SK-N-SH (cell line): ENCODE measurements at regions not wholly inside any gene's neighbourhood (a gene's known extent, or its start where the extent isn't known, plus 50 kb on each side); places are given as distances from the start of the nearest gene placed in this dataset.

Source experiments
- CTCF ChIA-PET: fragments of 300-600, 350-600 bp; formaldehyde crosslinking; extraction: SDS; loops from one replicate; lab custom pipeline; 2021; lab: Yijun Ruan, JAX
- POLR2A ChIA-PET: fragments of 350-600 bp; sonication (Branson Sonifier 250); formaldehyde crosslinking; extraction: SDS; loops from one replicate; lab custom pipeline; 2020; ENCODE audit warnings: antibody characterized with exemption, inconsistent platforms; lab: Yijun Ruan, JAX
- DNase-seq: peaks from one replicate; pipeline ENCODE4 v3.0.0; 2012
- H2AFZ ChIP-seq: fragments of 200-600 bp; sonication (generic); 2 replicates; pipeline ENCODE4 v1.8.1; 2016; ENCODE audit warnings: antibody characterized with exemption, mild to moderate bottlenecking, low read depth
- H3F3A ChIP-seq: fragments of 200-600 bp; sonication (generic); replicated peaks from 2 replicates; pipeline ENCODE3; 2016; ENCODE audit warnings: antibody characterized with exemption, mild to moderate bottlenecking; ENCODE audit not compliant: insufficient read depth
- H3K27ac ChIP-seq, 2 experiments: fragments of 200-500 bp in 1 of 2; fragments of 200-600 bp in 1 of 2; sonication (Bioruptor generic) in 1 of 2; sonication (generic), shearing (Covaris generic) in 1 of 2; 2 replicates each; pipeline versions ENCODE4 v1.5.1 to v1.6.1; 2014 to 2016; ENCODE audit warnings: low read depth in 2 of 2, inconsistent platforms in 1 of 2, low read length in 1 of 2, mild to moderate bottlenecking in 1 of 2, mixed read lengths in 1 of 2
- H3K27me3 ChIP-seq: fragments of 200-600 bp; sonication (generic), shearing (Covaris generic); 2 replicates; pipeline ENCODE4 v1.6.1; 2016; ENCODE audit warnings: mixed run types; ENCODE audit not compliant: insufficient read depth
- H3K36me3 ChIP-seq, 2 experiments: fragments of 200-500 bp in 1 of 2; fragments of 200-600 bp in 1 of 2; sonication (Bioruptor generic) in 1 of 2; sonication (generic) in 1 of 2; replicated peaks in 1 of 2; 2 replicates each; pipeline versions ENCODE3 to v1.5.1; 2014 to 2016; ENCODE audit warnings: low read length in 1 of 2, mild to moderate bottlenecking in 1 of 2; ENCODE audit not compliant: insufficient read depth in 2 of 2, control insufficient read depth in 1 of 2
- H3K4me1 ChIP-seq, 2 experiments: fragments of 200-500 bp in 1 of 2; fragments of 200-600 bp in 1 of 2; sonication (Bioruptor generic) in 1 of 2; sonication (generic), shearing (Covaris generic) in 1 of 2; 2 replicates each; pipeline versions ENCODE4 v1.5.1 to v1.6.1; 2014 to 2016; ENCODE audit warnings: low read depth in 1 of 2, low read length in 1 of 2, mixed run types in 1 of 2; ENCODE audit not compliant: insufficient read depth in 2 of 2, control insufficient read depth in 1 of 2
- H3K4me2 ChIP-seq: fragments of 200-600 bp; sonication (generic), shearing (Covaris generic); 2 replicates; pipeline ENCODE4 v1.6.1; 2017; ENCODE audit warnings: mixed run types
- H3K4me3 ChIP-seq, 2 experiments: fragments of 200-500 bp in 1 of 2; fragments of 200-600 bp in 1 of 2; sonication (Bioruptor generic) in 1 of 2; sonication (generic), shearing (Covaris generic) in 1 of 2; 2 replicates each; pipeline versions ENCODE4 v1.5.1 to v1.8.1; 2014 to 2016; ENCODE audit warnings: low read depth in 2 of 2, inconsistent platforms in 1 of 2, low read length in 1 of 2, mild to moderate bottlenecking in 1 of 2, mixed read lengths in 1 of 2, moderate library complexity in 1 of 2
- H3K79me2 ChIP-seq: fragments of 200-600 bp; sonication (generic); 2 replicates; pipeline ENCODE4 v1.8.1; 2017; ENCODE audit warnings: mild to moderate bottlenecking; ENCODE audit not compliant: insufficient read depth
- H3K9ac ChIP-seq: fragments of 200-600 bp; sonication (generic); 2 replicates; pipeline ENCODE4 v1.6.1; 2017; ENCODE audit warnings: mixed run types
- H3K9me2 ChIP-seq: fragments of 200-600 bp; sonication (generic); 2 replicates; pipeline ENCODE4 v1.6.1; 2017; ENCODE audit warnings: mixed run types
- H3K9me3 ChIP-seq: fragments of 200-600 bp; sonication (generic); 2 replicates; pipeline ENCODE4 v1.6.1; 2017; ENCODE audit warnings: mixed run types, mild to moderate bottlenecking, moderate library complexity
- H4K20me1 ChIP-seq: fragments of 200-600 bp; sonication (generic); 2 replicates; pipeline ENCODE4 v1.6.1; 2017; ENCODE audit warnings: mild to moderate bottlenecking, mixed run types; ENCODE audit not compliant: insufficient read depth
- ELF1 ChIP-seq: IDR thresholded peaks from 2 replicates; pipeline ENCODE4 v1.4.0; 2012
- EP300 ChIP-seq, 2 experiments: IDR thresholded peaks; 2 replicates each; pipeline versions ENCODE4 v1.4.0 to v1.6.1; 2012; ENCODE audit warnings: borderline replicate concordance in 1 of 2, low read depth in 1 of 2, low read length in 1 of 2
- EZH2phosphoT487 ChIP-seq: fragments of 200-600 bp; sonication (generic); IDR thresholded peaks from 2 replicates; pipeline ENCODE4 v1.6.1; 2017; ENCODE audit warnings: low read depth, mixed run types, mild to moderate bottlenecking, antibody characterized with exemption, moderate library complexity, borderline replicate concordance
- FOXJ3 ChIP-seq: sonication (generic); formaldehyde crosslinking; IDR thresholded peaks from 2 replicates; pipeline ENCODE4 v1.5.1; 2020; ENCODE audit warnings: mild to moderate bottlenecking, missing genetic modification reagents
- FOXM1 ChIP-seq: IDR thresholded peaks from 2 replicates; pipeline ENCODE4 v1.4.0; 2012; ENCODE audit warnings: low read depth, mild to moderate bottlenecking
- GABPA ChIP-seq: IDR thresholded peaks from 2 replicates; pipeline ENCODE4 v1.4.0; 2012; ENCODE audit warnings: low read depth, mild to moderate bottlenecking
- MEF2A ChIP-seq: IDR thresholded peaks from 2 replicates; pipeline ENCODE4 v1.4.0; 2012; ENCODE audit warnings: low read depth, borderline replicate concordance
- MXI1 ChIP-seq: IDR thresholded peaks from 2 replicates; pipeline ENCODE4 v1.6.1; 2012; ENCODE audit warnings: mild to moderate bottlenecking, low read depth, low read length, improper control_type of control experiment
- NFIC ChIP-seq: IDR thresholded peaks from 2 replicates; pipeline ENCODE4 v1.4.0; 2012; ENCODE audit warnings: borderline replicate concordance
- NRF1 ChIP-seq: IDR thresholded peaks from 2 replicates; pipeline ENCODE4 v1.6.1; 2012; ENCODE audit warnings: low read depth, mild to moderate bottlenecking, low read length
- POLR2AphosphoS5 ChIP-seq: IDR thresholded peaks from 2 replicates; pipeline ENCODE4 v1.6.1; 2012; ENCODE audit warnings: low read depth, low read length
- RFX5 ChIP-seq: IDR thresholded peaks from 2 replicates; pipeline ENCODE4 v1.6.1; 2012; ENCODE audit warnings: mild to moderate bottlenecking, improper control_type of control experiment, low read length
- RXRA ChIP-seq: IDR thresholded peaks from 2 replicates; pipeline ENCODE4 v1.4.0; 2012; ENCODE audit warnings: low read depth, mild to moderate bottlenecking, borderline replicate concordance
- SIN3A ChIP-seq: IDR thresholded peaks from 2 replicates; pipeline ENCODE4 v1.6.1; 2012; ENCODE audit warnings: low read depth, mild to moderate bottlenecking, low read length, moderate library complexity, borderline replicate concordance
- SMC3 ChIP-seq: IDR thresholded peaks from 2 replicates; pipeline ENCODE4 v1.6.1; 2012; ENCODE audit warnings: low read depth, low read length, improper control_type of control experiment
- TCF12 ChIP-seq: IDR thresholded peaks from 2 replicates; pipeline ENCODE4 v1.4.0; 2012
- WGBS: methylation state at CpG from one replicate; pipeline ENCODE4 v1.1.6; 2017; ENCODE audit warnings: low lambda C conversion rate; 5-methylcytosine and 5-hydroxymethylcytosine counted together
- TF ChIP-seq, protein P1 (sequence below): IDR thresholded peaks from 2 replicates; pipeline ENCODE4; 2012
- TF ChIP-seq, protein P2 (sequence below): IDR thresholded peaks from 2 replicates; pipeline ENCODE4 v1.4.0; 2012; ENCODE audit warnings: low read depth, borderline replicate concordance
- TF ChIP-seq, protein P3 (sequence below): fragments of 150-350 bp; IDR thresholded peaks from 2 replicates; pipeline ENCODE4 v1.6.1; 2016; ENCODE audit warnings: mild to moderate bottlenecking, low read depth, low read length
- TF ChIP-seq, protein P4 (sequence below): fragments of 200-600 bp; sonication (generic); IDR thresholded peaks from 2 replicates; pipeline ENCODE4 v1.6.1; 2017; ENCODE audit warnings: antibody characterized with exemption, mild to moderate bottlenecking, moderate library complexity

DNA sequence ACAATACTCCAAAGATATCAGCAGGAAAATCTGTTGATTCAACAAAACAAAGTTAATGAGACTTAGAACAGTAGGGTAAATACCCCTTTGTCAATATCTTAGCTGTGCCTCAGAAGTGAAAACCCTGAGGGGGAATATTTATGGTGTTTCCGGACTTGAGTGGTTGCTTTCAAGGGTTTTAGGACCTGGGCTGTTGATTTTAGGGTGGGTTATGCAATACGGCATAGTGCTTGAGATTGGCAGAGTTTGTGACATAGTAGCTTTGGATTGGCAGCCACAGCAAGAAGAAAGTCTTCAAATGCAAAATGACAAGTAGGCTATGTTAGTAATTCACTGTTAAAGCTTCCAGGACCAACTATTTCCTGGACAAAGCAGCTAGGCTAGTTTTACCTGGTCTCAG lies 826.3 kb upstream of the CDH2 start:
- no peaks in the 10 kb centered on the region for H4K20me1 ChIP-seq
- H3K4me2 ChIP-seq, result no peak overlapping the region
- CTCF ChIA-PET, result interaction anchor here (1.0 to 1.5 kb wide), 2 partner anchors 10 to 19 kb away, joined by 3 to 5 read pairs; no protein-coding TSS in a partner anchor
- POLR2A ChIA-PET, result no interaction called here
- no peak for DNase-seq
- H3K9ac ChIP-seq, result no peak overlapping the region
- TF ChIP-seq RFX5 (no peak), NFIC (no peak), EZH2phosphoT487 (no peak), FOXJ3 (CRISPR knock-in tag) (no peak), MXI1 (no peak), SMC3 (no peak), EP300 (IDR thresholded peaks at IDR 0.05; ENCODE audit: borderline replicate concordance in 1 of 2, low read depth in 1 of 2, low read length in 1 of 2) (no peak), GABPA (no peak), SIN3A (no peak), POLR2AphosphoS5 (no peak), ELF1 (no peak), NRF1 (no peak), TCF12 (no peak), FOXM1 (no peak), RXRA (no peak), MEF2A (no peak)
- TF ChIP-seq, protein P1, sequence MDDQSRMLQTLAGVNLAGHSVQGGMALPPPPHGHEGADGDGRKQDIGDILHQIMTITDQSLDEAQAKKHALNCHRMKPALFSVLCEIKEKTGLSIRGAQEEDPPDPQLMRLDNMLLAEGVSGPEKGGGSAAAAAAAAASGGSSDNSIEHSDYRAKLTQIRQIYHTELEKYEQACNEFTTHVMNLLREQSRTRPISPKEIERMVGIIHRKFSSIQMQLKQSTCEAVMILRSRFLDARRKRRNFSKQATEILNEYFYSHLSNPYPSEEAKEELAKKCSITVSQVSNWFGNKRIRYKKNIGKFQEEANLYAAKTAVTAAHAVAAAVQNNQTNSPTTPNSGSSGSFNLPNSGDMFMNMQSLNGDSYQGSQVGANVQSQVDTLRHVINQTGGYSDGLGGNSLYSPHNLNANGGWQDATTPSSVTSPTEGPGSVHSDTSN, result no peak
- TF ChIP-seq, protein P2, sequence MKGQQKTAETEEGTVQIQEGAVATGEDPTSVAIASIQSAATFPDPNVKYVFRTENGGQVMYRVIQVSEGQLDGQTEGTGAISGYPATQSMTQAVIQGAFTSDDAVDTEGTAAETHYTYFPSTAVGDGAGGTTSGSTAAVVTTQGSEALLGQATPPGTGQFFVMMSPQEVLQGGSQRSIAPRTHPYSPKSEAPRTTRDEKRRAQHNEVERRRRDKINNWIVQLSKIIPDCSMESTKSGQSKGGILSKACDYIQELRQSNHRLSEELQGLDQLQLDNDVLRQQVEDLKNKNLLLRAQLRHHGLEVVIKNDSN, result no peak
- TF ChIP-seq, protein P3, sequence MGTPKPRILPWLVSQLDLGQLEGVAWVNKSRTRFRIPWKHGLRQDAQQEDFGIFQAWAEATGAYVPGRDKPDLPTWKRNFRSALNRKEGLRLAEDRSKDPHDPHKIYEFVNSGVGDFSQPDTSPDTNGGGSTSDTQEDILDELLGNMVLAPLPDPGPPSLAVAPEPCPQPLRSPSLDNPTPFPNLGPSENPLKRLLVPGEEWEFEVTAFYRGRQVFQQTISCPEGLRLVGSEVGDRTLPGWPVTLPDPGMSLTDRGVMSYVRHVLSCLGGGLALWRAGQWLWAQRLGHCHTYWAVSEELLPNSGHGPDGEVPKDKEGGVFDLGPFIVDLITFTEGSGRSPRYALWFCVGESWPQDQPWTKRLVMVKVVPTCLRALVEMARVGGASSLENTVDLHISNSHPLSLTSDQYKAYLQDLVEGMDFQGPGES, result no peak
- TF ChIP-seq, protein P4, sequence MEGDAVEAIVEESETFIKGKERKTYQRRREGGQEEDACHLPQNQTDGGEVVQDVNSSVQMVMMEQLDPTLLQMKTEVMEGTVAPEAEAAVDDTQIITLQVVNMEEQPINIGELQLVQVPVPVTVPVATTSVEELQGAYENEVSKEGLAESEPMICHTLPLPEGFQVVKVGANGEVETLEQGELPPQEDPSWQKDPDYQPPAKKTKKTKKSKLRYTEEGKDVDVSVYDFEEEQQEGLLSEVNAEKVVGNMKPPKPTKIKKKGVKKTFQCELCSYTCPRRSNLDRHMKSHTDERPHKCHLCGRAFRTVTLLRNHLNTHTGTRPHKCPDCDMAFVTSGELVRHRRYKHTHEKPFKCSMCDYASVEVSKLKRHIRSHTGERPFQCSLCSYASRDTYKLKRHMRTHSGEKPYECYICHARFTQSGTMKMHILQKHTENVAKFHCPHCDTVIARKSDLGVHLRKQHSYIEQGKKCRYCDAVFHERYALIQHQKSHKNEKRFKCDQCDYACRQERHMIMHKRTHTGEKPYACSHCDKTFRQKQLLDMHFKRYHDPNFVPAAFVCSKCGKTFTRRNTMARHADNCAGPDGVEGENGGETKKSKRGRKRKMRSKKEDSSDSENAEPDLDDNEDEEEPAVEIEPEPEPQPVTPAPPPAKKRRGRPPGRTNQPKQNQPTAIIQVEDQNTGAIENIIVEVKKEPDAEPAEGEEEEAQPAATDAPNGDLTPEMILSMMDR, result no peak
- H3K4me1 ChIP-seq, result no peaks in the 10 kb centered on the region
- no peaks in the 10 kb centered on the region for H3K9me2 ChIP-seq
- no peaks in the 10 kb centered on the region for H3K27me3 ChIP-seq
- 100% methylated on average over 2 of the region's 2 CpGs for WGBS
- H3K9me3 ChIP-seq, result no peaks in the 10 kb centered on the region
- no peaks in the 10 kb centered on the region for H3K36me3 ChIP-seq
- H3F3A ChIP-seq, result no peaks in the 10 kb centered on the region
- no peak overlapping the region for H3K4me3 ChIP-seq
- H3K79me2 ChIP-seq, result no peaks in the 10 kb centered on the region
- no peak overlapping the region for H2AFZ ChIP-seq
- H3K27ac ChIP-seq, result no peak overlapping the region
